ENCODE measurements at regions not wholly inside any gene's neighbourhood (a gene's known extent, or its start where the extent isn't known, plus 50 kb on each side); places are given as distances from the start of the nearest gene placed in this dataset.
"Not testable (repeated sequence)": the region's sequence is repeated elsewhere in the genome, so short reads cannot be mapped to it uniquely, and the experiment has no call there.

- DNase-seq, result peak in 1 of 2 experiments; percentile 13
Observed at GRCh38 chr2:44051593-44052347, 56.0 kb upstream of the LRPPRC start.

- DNase-seq, result no peak
Observed at GRCh38 chr2:44052584-44052983, 56.8 kb upstream of the LRPPRC start.

- no peak for DNase-seq
Observed at GRCh38 chr2:44053052-44053451, 57.3 kb upstream of the LRPPRC start.

GRCh38 chr2:44053456-44053855 lies 57.7 kb upstream of the LRPPRC start:
- no peak for DNase-seq

- no peak for DNase-seq
Observed at GRCh38 chr2:44055229-44055628, 59.4 kb upstream of the LRPPRC start.

GRCh38 chr2:44055664-44056063 lies 59.9 kb upstream of the LRPPRC start:
- DNase-seq, result no peak

- no peak for DNase-seq
Observed at GRCh38 chr2:44056947-44057346, 61.2 kb upstream of the LRPPRC start.

GRCh38 chr2:44060286-44060685 lies 64.5 kb upstream of the LRPPRC start:
- DNase-seq, result not testable (repeated sequence)

GRCh38 chr2:44060990-44061389 lies 65.2 kb upstream of the LRPPRC start:
- no peak for DNase-seq

GRCh38 chr2:44061469-44061868 lies 65.7 kb upstream of the LRPPRC start:
- no peak for DNase-seq

- DNase-seq, result no peak
Observed at GRCh38 chr2:44061876-44062275, 66.1 kb upstream of the LRPPRC start.

- no peak for DNase-seq
Observed at GRCh38 chr2:44063033-44063432, 67.2 kb upstream of the LRPPRC start.

- DNase-seq, result not testable (repeated sequence)
Observed at GRCh38 chr2:44064281-44064680, 68.5 kb upstream of the LRPPRC start.

- DNase-seq, result not testable (repeated sequence)
Observed at GRCh38 chr2:44067012-44067790, 71.4 kb upstream of the LRPPRC start.

GRCh38 chr2:44067791-44068181 lies 72.0 kb upstream of the LRPPRC start:
- not testable (repeated sequence) for DNase-seq

- no peak for DNase-seq
Observed at GRCh38 chr2:44071454-44072046, 75.8 kb upstream of the LRPPRC start.

GRCh38 chr2:44073667-44074066 lies 77.9 kb upstream of the LRPPRC start:
- not testable (repeated sequence) for DNase-seq

- DNase-seq, result not testable (repeated sequence)
Observed at GRCh38 chr2:44074795-44075194, 79.0 kb upstream of the LRPPRC start.

GRCh38 chr2:44075541-44075940 lies 79.8 kb upstream of the LRPPRC start:
- peak; percentile 62 to 85 for DNase-seq

GRCh38 chr2:44077942-44078511 lies 82.2 kb upstream of the LRPPRC start:
- peak; percentile 65 to 76 for DNase-seq

GRCh38 chr2:44079686-44080085 lies 83.9 kb upstream of the LRPPRC start:
- DNase-seq, result no peak

- no peak for DNase-seq
Observed at GRCh38 chr2:44083054-44083453, 85.6 kb upstream of the PPM1B start.

GRCh38 chr2:44084850-44085249 lies 83.8 kb upstream of the PPM1B start:
- DNase-seq, result no peak

Data from NCI-H2081 (cell line).